Chondrocyte (in vitro differentiated cells): ENCODE measurements at regions not wholly inside any gene's neighbourhood (a gene's known extent, or its start where the extent isn't known, plus 50 kb on each side); places are given as distances from the start of the nearest gene placed in this dataset.

Experiments used
- DNase-seq: peaks from one replicate; pipeline ENCODE4 v3.0.0; 2021; ENCODE audit warnings: mixed read lengths, low spot score
- H3K27ac Mint-ChIP-seq: one replicate; pipeline ENCODE4 v1.8.0; 2021; ENCODE audit warnings: mild to moderate bottlenecking, moderate library complexity, mixed read lengths; ENCODE audit not compliant: unreplicated experiment
- H3K27me3 Mint-ChIP-seq: 2 replicates; pipeline ENCODE4 v1.8.0; 2021; ENCODE audit warnings: low read depth, mixed read lengths
- H3K36me3 Mint-ChIP-seq: 2 replicates; pipeline ENCODE4 v1.8.0; 2021; ENCODE audit warnings: low read depth, mixed read lengths
- H3K4me1 Mint-ChIP-seq: 2 replicates; pipeline ENCODE4 v1.8.0; 2021; ENCODE audit warnings: low read depth, mild to moderate bottlenecking, mixed read lengths
- H3K4me3 Mint-ChIP-seq: one replicate; pipeline ENCODE4 v1.8.0; 2021; ENCODE audit warnings: mild to moderate bottlenecking, moderate library complexity, mixed read lengths; ENCODE audit not compliant: unreplicated experiment
- H3K9me3 Mint-ChIP-seq: 2 replicates; pipeline ENCODE4 v1.8.0; 2021; ENCODE audit warnings: low read depth, mixed read lengths
- CTCF ChIP-seq: fragments of 200-600 bp; sonication (generic); IDR thresholded peaks from 2 replicates; pipeline ENCODE4 v1.5.0; 2021; ENCODE audit warnings: antibody characterized with exemption, mild to moderate bottlenecking, moderate library complexity

- H3K27ac Mint-ChIP-seq, result no peak overlapping the region
- peaks cover 9% of the 10 kb centered on the region for H3K27me3 Mint-ChIP-seq
- no peak overlapping the region for H3K4me3 Mint-ChIP-seq
- DNase-seq, result no peak
- H3K4me1 Mint-ChIP-seq, result no peaks in the 10 kb centered on the region
- no peaks in the 10 kb centered on the region for H3K9me3 Mint-ChIP-seq
- H3K36me3 Mint-ChIP-seq, result no peaks in the 10 kb centered on the region
- TF ChIP-seq CTCF, result no peak
These were observed 303.1 kb downstream of the VRK1 start for GRCh38 chr14:97100306-97100705.

GRCh38 chr14:97101561-97101960, 304.4 kb downstream of the VRK1 start:
- DNase-seq, result no peak
- Mint-ChIP-seq H3K36me3 (no peaks in the 10 kb centered on the region), H3K9me3 (no peaks in the 10 kb centered on the region), H3K4me1 (no peaks in the 10 kb centered on the region), H3K4me3 (no peak overlapping the region), H3K27ac (no peak overlapping the region), H3K27me3 (peaks cover 9% of the 10 kb centered on the region)
- TF ChIP-seq CTCF, result no peak

GRCh38 chr14:97104029-97104428, 306.8 kb downstream of the VRK1 start:
- TF ChIP-seq CTCF, result no peak
- no peaks in the 10 kb centered on the region for H3K36me3 Mint-ChIP-seq
- no peaks in the 10 kb centered on the region for H3K4me1 Mint-ChIP-seq
- peaks cover 12% of the 10 kb centered on the region for H3K9me3 Mint-ChIP-seq
- peaks cover 6% of the 10 kb centered on the region for H3K27me3 Mint-ChIP-seq
- no peak for DNase-seq
- no peak overlapping the region for H3K4me3 Mint-ChIP-seq
- H3K27ac Mint-ChIP-seq, result no peak overlapping the region

- Mint-ChIP-seq H3K9me3 (peaks cover 18% of the 10 kb centered on the region), H3K27ac (no peak overlapping the region), H3K4me3 (no peak overlapping the region), H3K4me1 (no peaks in the 10 kb centered on the region), H3K27me3 (peaks cover 6% of the 10 kb centered on the region), H3K36me3 (no peaks in the 10 kb centered on the region)
- TF ChIP-seq CTCF, result no peak
- DNase-seq, result no peak
These were observed 309.0 kb downstream of the VRK1 start for GRCh38 chr14:97106166-97106565.

- TF ChIP-seq CTCF, result no peak
- no peak overlapping the region for H3K27ac Mint-ChIP-seq
These were observed 309.4 kb downstream of the VRK1 start for GRCh38 chr14:97106609-97107008.

More at GRCh38 chr14:97106609-97107008, 309.4 kb downstream of the VRK1 start:
- H3K4me1 Mint-ChIP-seq, result no peaks in the 10 kb centered on the region
- H3K4me3 Mint-ChIP-seq, result no peak overlapping the region
- H3K27me3 Mint-ChIP-seq, result peaks cover 6% of the 10 kb centered on the region
- DNase-seq, result no peak
- H3K36me3 Mint-ChIP-seq, result no peaks in the 10 kb centered on the region
- peaks cover 18% of the 10 kb centered on the region for H3K9me3 Mint-ChIP-seq
